ENCODE measurements at regions not wholly inside any gene's neighbourhood (a gene's known extent, or its start where the extent isn't known, plus 50 kb on each side); places are given as distances from the start of the nearest gene placed in this dataset.
"Not testable (repeated sequence)": the region's sequence is repeated elsewhere in the genome, so short reads cannot be mapped to it uniquely, and the experiment has no call there.

DNA sequence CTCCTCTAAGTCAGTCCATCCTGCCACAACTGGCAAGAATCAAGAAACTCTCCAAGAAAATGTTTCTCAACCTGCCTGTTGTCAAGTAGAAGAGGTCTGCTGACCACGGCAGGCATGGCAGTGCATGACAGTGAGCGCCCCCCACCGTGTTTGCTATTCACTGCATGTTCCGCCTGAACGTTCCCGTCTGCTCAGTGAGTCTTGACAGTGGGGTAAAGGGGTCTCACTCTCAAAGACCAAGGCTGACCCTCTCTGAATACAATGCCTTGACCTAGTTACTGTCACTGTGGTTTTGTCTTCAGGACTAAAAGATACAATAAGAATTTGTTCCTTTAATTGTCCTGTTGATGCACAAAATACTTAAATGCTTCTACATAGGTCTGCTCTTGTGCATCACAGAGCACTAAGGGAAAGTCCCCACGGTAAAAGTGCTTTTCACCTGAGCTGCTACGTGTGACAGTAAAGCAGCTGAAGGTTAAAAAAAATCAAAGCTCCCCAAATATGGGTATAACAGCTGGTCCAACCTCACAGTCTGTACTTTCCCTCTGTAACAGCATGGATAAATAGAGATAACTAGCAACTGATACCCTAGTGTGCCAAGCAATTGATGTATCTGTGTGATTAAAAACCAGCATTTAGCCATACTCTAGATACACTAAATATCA lies 555.8 kb upstream of the ZNF337 start:
- TF ChIP-seq POLR2A (IDR thresholded peaks at IDR 0.05; ENCODE audit: extremely low read depth, insufficient read length): not testable (repeated sequence)
- TF ChIP-seq, protein P1, sequence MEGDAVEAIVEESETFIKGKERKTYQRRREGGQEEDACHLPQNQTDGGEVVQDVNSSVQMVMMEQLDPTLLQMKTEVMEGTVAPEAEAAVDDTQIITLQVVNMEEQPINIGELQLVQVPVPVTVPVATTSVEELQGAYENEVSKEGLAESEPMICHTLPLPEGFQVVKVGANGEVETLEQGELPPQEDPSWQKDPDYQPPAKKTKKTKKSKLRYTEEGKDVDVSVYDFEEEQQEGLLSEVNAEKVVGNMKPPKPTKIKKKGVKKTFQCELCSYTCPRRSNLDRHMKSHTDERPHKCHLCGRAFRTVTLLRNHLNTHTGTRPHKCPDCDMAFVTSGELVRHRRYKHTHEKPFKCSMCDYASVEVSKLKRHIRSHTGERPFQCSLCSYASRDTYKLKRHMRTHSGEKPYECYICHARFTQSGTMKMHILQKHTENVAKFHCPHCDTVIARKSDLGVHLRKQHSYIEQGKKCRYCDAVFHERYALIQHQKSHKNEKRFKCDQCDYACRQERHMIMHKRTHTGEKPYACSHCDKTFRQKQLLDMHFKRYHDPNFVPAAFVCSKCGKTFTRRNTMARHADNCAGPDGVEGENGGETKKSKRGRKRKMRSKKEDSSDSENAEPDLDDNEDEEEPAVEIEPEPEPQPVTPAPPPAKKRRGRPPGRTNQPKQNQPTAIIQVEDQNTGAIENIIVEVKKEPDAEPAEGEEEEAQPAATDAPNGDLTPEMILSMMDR (IDR thresholded peaks at IDR 0.05; ENCODE audit: low read depth, low read length): not testable (repeated sequence)
